HG02678 (cell line): ENCODE measurements at regions not wholly inside any gene's neighbourhood (a gene's known extent, or its start where the extent isn't known, plus 50 kb on each side); places are given as distances from the start of the nearest gene placed in this dataset.
"Not testable (repeated sequence)": the region's sequence is repeated elsewhere in the genome, so short reads cannot be mapped to it uniquely, and the experiment has no call there.

Experiments
- ATAC-seq: cut with Tn5 transposase; IDR thresholded peaks from one replicate; pipeline ENCODE4 v1.9.1; 2021; ENCODE audit warnings: mild to moderate bottlenecking, moderate library complexity; ENCODE audit not compliant: unreplicated experiment

DNA sequence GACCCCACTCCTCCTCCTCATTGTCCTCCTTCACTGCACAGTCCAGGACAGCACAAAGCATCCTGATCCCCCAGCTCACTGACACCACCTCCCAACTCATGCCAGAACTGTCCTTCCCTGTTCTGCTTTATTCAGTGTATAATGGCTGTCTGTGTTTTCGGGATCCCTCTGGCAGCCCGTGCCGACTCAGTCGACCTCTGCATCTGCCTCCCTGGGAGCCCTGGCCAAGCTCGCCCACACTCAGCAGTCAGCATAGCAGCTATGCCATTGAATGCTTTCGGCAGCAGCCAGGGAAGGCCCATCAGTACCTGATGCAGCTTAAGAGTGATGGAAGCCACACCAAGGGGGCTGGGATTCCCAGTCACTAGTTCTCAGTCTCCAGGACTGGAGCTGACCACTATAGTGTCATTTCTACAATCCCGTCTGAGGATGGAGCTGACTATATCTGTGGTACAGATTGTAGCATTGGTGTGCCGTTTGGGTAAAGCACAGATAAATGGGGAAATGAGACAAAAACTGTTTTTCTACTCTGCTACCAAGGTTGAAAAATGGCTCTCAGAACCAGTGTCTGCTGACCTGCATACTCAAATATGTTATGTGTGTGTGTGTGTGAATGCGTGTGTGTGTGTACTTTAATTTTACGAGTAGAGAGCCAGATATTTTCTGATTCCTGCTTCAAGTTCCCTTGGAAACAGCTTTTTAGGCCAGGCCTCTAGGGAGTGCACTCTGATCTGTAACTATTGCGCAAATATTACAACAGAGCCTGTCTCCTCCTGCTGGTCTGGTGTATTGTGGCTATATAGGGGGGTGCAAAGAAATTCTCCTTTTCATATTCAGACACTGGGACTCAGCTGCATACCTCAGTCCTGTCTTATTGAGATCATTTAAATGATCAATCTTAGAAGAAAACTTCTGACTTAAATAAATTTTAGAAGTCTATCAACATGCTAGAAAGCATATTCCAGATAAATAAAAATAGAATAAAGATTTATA is 78.8 kb upstream of the TOP3B start:
- no peak for ATAC-seq

GRCh38 chr22:22060200-22061084 is 77.9 kb upstream of the TOP3B start:
- ATAC-seq: no peak

GRCh38 chr22:22059291-22060002 is 76.9 kb upstream of the TOP3B start:
- no peak for ATAC-seq

GRCh38 chr22:22058633-22059290 is 76.2 kb upstream of the TOP3B start:
- ATAC-seq: no peak

DNA sequence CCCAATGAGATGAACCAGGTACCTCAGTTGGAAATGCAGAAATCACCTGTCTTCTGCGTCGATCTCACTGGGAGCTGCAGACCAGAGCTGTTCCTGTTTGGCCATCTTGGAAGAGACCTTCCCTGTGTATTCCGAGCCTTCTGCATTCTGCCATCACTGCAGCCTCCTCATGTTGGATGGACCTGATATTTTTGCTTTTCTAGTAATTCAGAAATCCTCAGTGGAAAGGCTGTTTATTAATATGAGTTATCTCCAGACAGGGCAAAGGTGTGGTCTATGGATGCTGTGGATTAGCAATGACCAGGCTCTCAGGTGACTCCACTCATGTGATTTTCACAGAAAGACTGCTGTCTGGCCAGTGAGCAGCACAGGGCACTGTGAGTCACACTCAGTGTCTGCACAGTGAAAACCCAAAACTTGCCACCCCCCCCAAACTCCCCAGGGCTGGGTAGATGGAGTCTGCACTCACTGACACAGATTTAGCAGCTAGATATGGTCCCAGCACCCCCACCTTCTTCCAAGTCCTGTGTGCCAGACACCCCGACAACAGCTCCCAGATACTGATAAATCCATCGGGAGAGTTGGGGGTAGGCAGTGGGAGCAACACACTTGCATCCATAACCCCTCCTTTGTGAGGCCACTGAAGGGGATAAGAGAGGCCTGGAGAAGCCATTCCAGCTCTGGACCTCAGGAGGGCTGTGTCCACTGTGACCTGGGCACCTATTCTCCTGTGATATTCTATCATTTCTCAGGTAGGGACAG is 75.2 kb upstream of the TOP3B start:
- no peak for ATAC-seq

- ATAC-seq: not testable (repeated sequence)
These were observed 74.4 kb upstream of the TOP3B start for GRCh38 chr22:22056809-22057594.

GRCh38 chr22:22052548-22053139 is 70.1 kb upstream of the TOP3B start:
- ATAC-seq: not testable (repeated sequence)

- not testable (repeated sequence) for ATAC-seq
These were observed 68.4 kb upstream of the TOP3B start for GRCh38 chr22:22051032-22051431.

DNA sequence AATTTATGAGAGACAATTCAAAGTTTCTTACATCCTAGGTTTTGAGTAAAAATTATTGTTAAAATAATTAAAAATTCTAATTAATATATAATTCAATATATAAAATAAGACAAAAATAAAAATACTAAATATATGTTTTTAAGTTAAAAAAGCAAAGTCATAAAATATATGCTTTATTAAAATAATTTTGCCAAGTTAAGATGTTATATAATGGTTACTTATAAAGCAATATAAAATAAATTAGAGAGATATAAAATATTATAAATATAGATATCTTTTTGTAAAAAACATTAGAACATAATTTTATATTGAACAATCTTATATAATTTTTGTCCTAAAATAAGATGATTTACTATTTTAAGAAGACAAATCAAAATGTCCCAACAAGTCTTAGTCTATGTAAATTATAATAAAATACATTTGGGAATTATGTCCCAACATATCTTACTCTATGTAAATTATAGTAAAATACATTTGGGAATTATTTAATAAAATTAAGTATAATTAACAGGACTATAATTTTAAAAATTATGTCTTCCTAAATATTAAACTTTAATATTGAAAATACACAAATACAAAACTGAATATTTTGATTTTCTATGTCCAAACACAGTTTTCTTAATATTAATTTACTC is 67.7 kb upstream of the TOP3B start:
- no peak for ATAC-seq

GRCh38 chr22:22049684-22050083 is 67.1 kb upstream of the TOP3B start:
- ATAC-seq: no peak

DNA sequence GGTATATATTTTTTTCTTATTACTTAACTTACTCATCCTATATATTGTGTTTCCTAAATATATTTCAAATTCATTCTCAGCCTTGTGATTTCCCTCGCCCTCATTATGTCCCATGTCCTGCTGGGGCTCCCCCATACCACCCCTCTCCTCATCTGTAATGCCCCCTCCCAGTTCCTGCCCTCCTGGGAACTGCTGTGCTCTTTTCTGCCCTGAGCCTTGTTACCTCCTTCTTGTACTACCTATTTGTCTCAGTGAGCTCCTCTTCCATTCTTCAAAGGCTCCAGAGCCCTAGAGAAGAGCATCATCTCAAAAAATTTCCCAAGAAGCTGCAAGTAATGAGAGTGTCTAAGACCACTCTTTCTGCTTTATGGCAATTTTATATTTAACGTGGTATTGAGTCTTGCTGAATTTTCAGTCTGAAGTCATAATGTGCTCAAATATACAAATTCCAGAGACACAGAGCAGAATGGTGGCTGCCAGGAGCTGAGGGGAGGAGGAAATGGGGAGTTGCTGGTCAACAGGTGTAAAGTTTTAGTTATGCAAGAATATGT is 66.5 kb upstream of the TOP3B start:
- no peak for ATAC-seq

DNA sequence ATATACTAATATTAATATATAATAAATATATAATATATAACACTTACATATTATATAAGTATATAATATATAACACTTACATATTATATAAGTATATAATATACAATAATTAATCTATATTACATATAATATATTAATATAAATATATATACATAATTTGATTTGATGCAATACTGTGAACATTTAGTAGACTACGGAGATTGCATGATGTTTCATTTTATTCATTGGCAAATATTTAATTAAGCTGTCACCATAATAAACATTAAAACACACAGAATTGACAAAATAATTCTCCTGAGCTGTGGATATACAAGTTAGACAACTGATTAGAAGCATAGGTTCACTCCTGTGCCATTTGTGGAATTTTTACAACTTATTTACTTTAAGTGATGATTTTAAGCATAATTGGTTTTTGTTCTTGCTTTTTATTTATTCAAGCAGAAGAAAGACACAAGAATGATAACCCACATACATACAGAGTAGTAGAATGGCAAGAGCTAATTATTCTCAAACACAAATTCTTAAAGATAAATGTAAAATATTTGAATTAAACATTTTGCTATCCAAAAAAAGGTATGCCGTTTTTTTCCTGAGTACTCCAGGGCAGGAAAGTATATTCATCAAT is 65.8 kb upstream of the TOP3B start:
- no peak for ATAC-seq

DNA sequence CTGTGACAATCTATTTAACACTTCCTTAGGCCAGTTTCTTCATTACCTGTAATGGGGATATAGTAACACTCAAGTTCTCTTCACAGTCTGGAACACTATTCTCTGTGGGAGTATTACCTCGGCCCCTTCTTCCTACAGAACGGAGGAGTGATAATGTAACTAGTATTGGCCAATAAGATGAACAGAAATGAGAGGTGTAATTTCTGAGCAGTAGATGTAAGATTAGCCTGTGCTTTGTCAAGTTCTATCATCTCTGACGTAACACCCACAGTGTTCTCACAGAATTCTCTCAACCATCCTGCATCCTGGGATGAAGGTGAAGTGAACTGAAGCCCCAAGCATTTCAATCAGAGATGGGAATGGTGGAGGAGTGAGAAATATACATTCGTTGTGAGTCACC is 65.2 kb upstream of the TOP3B start:
- no peak for ATAC-seq

DNA sequence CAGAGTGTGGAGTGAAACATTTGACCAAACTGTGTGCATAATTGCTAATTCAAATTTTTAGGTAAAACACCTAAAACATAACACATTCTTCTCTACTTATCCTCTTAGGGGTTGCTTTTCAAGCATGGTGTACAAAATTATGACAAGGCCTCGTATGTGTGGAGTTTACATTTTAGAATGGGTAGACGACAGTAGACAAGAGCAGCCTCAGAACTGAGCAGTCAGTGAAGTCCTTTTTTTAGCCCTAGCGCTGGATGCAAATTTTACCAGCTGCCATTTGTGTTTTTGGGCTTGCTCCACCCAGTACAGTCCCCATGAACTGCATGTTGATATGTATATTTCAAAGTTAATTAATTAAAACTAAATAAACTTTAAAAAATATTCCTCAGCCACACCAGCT is 64.7 kb upstream of the TOP3B start:
- ATAC-seq: no peak

- ATAC-seq: no peak
These were observed 63.8 kb upstream of the TOP3B start for GRCh38 chr22:22046370-22046769.

DNA sequence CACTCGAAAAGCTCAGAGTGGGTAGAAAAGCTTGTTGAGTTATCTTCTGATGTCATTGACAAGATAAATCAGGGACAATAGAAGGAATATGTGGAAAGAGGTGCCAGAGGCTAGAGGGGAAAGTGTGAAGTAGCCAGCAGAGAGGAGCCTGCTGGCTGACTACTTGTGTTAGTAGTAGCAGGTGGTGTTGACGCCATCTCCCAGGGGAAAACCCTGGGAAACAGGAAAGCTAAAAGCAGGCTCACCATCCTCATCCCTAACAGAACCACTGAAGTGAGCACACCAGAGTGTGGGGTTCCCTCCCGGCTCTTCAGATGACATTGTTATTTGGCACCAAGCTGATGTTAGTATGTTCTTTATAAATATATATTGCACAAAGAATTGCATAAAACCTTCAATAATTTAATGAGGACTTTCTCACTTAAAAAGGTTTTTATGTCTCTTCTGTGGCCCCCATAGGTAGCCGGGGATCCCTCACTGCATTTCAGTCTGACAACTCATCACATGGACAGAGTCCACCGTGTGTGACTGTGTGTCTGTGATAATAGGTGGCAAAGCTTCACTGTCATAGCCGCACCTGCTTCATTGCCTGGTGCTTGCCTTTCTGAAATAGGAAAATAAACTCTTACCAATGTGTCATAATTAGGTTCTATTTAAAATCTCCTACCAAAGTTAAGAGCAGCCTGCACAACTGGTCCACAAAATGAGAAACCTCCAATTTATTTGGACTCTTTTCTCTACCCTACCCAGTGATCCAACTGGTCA is 63.2 kb upstream of the TOP3B start:
- ATAC-seq: no peak

GRCh38 chr22:22044153-22044552 is 61.6 kb upstream of the TOP3B start:
- no peak for ATAC-seq
